ENCODE measurements at regions not wholly inside any gene's neighbourhood (a gene's known extent, or its start where the extent isn't known, plus 50 kb on each side); places are given as distances from the start of the nearest gene placed in this dataset.

GRCh38 chr1:208803011-208803811 lies 559.0 kb upstream of the PLXNA2 start:
- TF ChIP-seq CTCF (conservative IDR thresholded peaks at IDR 0.05) (no peak), EZH2 (IDR thresholded peaks at IDR 0.05; ENCODE audit: low read depth) (no peak)

Measured in PC-9 (cell line).